Breast epithelium (tissue), 4 donors: ENCODE measurements at regions not wholly inside any gene's neighbourhood (a gene's known extent, or its start where the extent isn't known, plus 50 kb on each side); places are given as distances from the start of the nearest gene placed in this dataset.

Experiments
- DNase-seq, 2 donors: peaks; one replicate each; pipeline ENCODE4 v3.0.0-alpha.2; 2019; ENCODE audit warnings: low spot score in 2 of 2
- H3K27ac ChIP-seq, 2 donors: fragments of 200-600 bp; sonication (generic) in 1 of 2; one replicate each; pipeline ENCODE4 v1.5.1; 2016 to 2019; ENCODE audit warnings: mild to moderate bottlenecking in 1 of 2
- H3K27me3 ChIP-seq, 2 donors: fragments of 200-600 bp; sonication (generic) in 1 of 2; one replicate each; pipeline versions ENCODE4 v1.5.1 to v1.6.0; 2017 to 2019; ENCODE audit warnings: control low read depth in 1 of 2, mild to moderate bottlenecking in 1 of 2
- H3K36me3 ChIP-seq: fragments of 200-600 bp; one replicate; pipeline ENCODE4 v1.5.1; 2019
- H3K4me1 ChIP-seq, 2 donors: fragments of 200-600 bp; sonication (generic); one replicate each; pipeline ENCODE4 v1.5.1; 2016 to 2019; ENCODE audit warnings: control low read depth in 1 of 2
- H3K4me3 ChIP-seq, 3 donors: fragments of 200-600 bp; sonication (generic); 1 replicate in 2 of 3; 2 replicates in 1 of 3; pipeline ENCODE4 v1.5.1; 2016 to 2019; ENCODE audit warnings: mild to moderate bottlenecking in 3 of 3, moderate library complexity in 2 of 3
- H3K9me3 ChIP-seq, 2 donors: fragments of 200-600 bp; sonication (generic) in 1 of 2; one replicate each; pipeline ENCODE4 v1.5.1; 2016 to 2019; ENCODE audit warnings: control low read depth in 1 of 2
- CTCF ChIP-seq, 3 donors: fragments of 450-650 bp; IDR thresholded peaks; one replicate each; pipeline ENCODE4 v1.5.1; 2016 to 2017; ENCODE audit warnings: antibody characterized with exemption in 3 of 3, mild to moderate bottlenecking in 3 of 3, moderate library complexity in 3 of 3
- POLR2A ChIP-seq: fragments of 450-650 bp; IDR thresholded peaks from one replicate; pipeline ENCODE4 v1.6.1; 2016; ENCODE audit warnings: antibody characterized with exemption, mild to moderate bottlenecking, moderate library complexity
- POLR2AphosphoS5 ChIP-seq, 3 donors: sonication (generic); formaldehyde crosslinking; IDR thresholded peaks; one replicate each; pipeline ENCODE4 v1.6.1; 2017; ENCODE audit warnings: antibody characterized with exemption in 3 of 3
- intact Hi-C: fragments of 100-400 bp; cut with DNase I; formaldehyde crosslinking; loops from one replicate; pipeline ENCODE4 v1.15.1; 2023; ENCODE audit warnings: low total_unique reads

- intact Hi-C loops: no loop called here
- Histone ChIP-seq H3K4me3 (no peak overlapping the region), H3K27me3 (no peaks in the 10 kb centered on the region)
These were observed 315.4 kb downstream of the CDH2 start for GRCh38 chr18:27861539-27861938.

GRCh38 chr18:27860701-27861107, 316.2 kb downstream of the CDH2 start:
- TF ChIP-seq CTCF (IDR thresholded peaks at IDR 0.05) (no peak), POLR2A (no peak), POLR2AphosphoS5 (IDR thresholded peaks at IDR 0.05) (no peak)
- intact Hi-C loops: no loop called here

More at GRCh38 chr18:27861539-27861938, 315.4 kb downstream of the CDH2 start:
- no peaks in the 10 kb centered on the region for H3K36me3 ChIP-seq
- H3K4me1 ChIP-seq: no peaks in the 10 kb centered on the region
- no peak overlapping the region for H3K27ac ChIP-seq
- TF ChIP-seq POLR2AphosphoS5 (IDR thresholded peaks at IDR 0.05) (no peak), CTCF (IDR thresholded peaks at IDR 0.05) (no peak), POLR2A (no peak)
- no peaks in the 10 kb centered on the region for H3K9me3 ChIP-seq
- DNase-seq: no peak

GRCh38 chr18:27860011-27860410, 316.9 kb downstream of the CDH2 start:
- Histone ChIP-seq H3K4me1 (no peaks in the 10 kb centered on the region), H3K27ac (no peak overlapping the region), H3K4me3 (no peak overlapping the region), H3K9me3 (no peaks in the 10 kb centered on the region), H3K27me3 (no peaks in the 10 kb centered on the region), H3K36me3 (no peaks in the 10 kb centered on the region)
- intact Hi-C loops: no loop called here
- DNase-seq: no peak
- TF ChIP-seq CTCF (IDR thresholded peaks at IDR 0.05): no peak
- no peak for TF ChIP-seq POLR2A
- TF ChIP-seq POLR2AphosphoS5 (IDR thresholded peaks at IDR 0.05): no peak

More at GRCh38 chr18:27860701-27861107, 316.2 kb downstream of the CDH2 start:
- Histone ChIP-seq H3K4me3 (no peak overlapping the region), H3K4me1 (no peaks in the 10 kb centered on the region), H3K27ac (no peak overlapping the region), H3K9me3 (no peaks in the 10 kb centered on the region), H3K36me3 (no peaks in the 10 kb centered on the region), H3K27me3 (no peaks in the 10 kb centered on the region)
- DNase-seq: no peak

GRCh38 chr18:27856820-27857219, 320.1 kb downstream of the CDH2 start:
- H3K27ac ChIP-seq: no peak overlapping the region
- H3K4me3 ChIP-seq: no peak overlapping the region
- H3K27me3 ChIP-seq: no peaks in the 10 kb centered on the region
- TF ChIP-seq POLR2AphosphoS5 (IDR thresholded peaks at IDR 0.05): no peak
- TF ChIP-seq POLR2A: no peak
- TF ChIP-seq CTCF (IDR thresholded peaks at IDR 0.05): no peak
- H3K4me1 ChIP-seq: no peaks in the 10 kb centered on the region
- DNase-seq: no peak
- intact Hi-C loops: no loop called here
- H3K9me3 ChIP-seq: no peaks in the 10 kb centered on the region
- H3K36me3 ChIP-seq: no peaks in the 10 kb centered on the region

- intact Hi-C loops: no loop called here
- Histone ChIP-seq H3K4me3 (no peak overlapping the region), H3K36me3 (no peaks in the 10 kb centered on the region), H3K27ac (no peak overlapping the region), H3K4me1 (no peaks in the 10 kb centered on the region), H3K27me3 (no peaks in the 10 kb centered on the region), H3K9me3 (no peaks in the 10 kb centered on the region)
- TF ChIP-seq POLR2A: no peak
- TF ChIP-seq CTCF (IDR thresholded peaks at IDR 0.05): no peak
- no peak for TF ChIP-seq POLR2AphosphoS5 (IDR thresholded peaks at IDR 0.05)
- DNase-seq: no peak
These were observed 321.4 kb downstream of the CDH2 start for GRCh38 chr18:27855486-27855885.
